ENCODE measurements at regions not wholly inside any gene's neighbourhood (a gene's known extent, or its start where the extent isn't known, plus 50 kb on each side); places are given as distances from the start of the nearest gene placed in this dataset.

DNA sequence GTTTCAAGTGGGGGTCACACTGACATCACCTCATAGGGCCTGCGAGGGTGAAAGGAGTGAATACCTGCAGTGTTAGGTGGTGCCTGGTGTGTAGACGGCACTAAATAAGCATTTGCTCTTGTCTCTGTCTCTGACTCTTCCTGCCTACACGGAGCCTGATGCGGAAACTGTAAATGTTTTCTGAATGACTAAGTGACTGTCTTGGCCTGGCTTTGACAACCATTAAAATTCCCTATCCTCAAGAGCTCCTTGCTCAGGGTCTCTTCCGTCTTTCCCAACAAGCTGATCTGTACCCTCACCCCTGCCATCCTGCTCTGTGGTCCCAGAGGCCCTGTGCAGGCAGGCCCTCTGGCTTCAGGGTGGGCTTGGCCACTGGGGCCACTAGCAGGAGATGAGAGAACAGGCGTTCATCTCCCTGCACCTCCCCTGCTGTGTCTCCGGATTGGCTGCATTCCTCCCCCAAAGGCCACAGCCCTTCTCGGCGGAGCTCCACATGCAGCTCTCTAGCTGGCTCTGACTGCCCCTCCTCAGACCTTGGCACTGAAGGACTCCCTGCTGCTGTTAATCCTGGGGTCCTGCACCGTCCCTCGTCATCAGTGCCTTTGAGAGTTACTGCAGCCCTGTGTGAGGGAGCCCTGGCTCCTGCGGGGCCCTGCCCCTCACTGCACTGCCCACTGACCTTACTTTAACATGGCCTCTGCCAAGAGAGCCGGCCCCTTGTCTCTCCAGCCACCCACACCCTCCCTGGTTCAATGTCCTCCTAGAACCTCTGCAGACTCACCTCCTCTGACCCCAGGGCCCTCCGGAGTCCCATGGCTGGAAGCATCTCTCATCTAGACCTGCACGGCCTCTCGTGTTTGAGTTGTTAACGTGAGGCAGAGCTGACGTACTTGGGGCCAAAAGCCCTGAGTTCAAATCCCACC lies 211.1 kb downstream of the MATN1 start:
- Histone ChIP-seq H3K27me3 (no peaks in the 10 kb centered on the region), H3K4me3 (no peak overlapping the region), H3K4me1 (no peaks in the 10 kb centered on the region), H3K36me3 (no peaks in the 10 kb centered on the region), H3K27ac (no peak overlapping the region), H3K9me3 (no peaks in the 10 kb centered on the region)
- DNase-seq = no peak
- 49 to 63% methylated on average over 15 to 18 of the region's 18 CpGs for WGBS, 2 donors
- ATAC-seq (ENCODE audit: low FRiP score in 2 of 2) = no peak
- TF ChIP-seq EP300 (IDR thresholded peaks at IDR 0.05) = no peak
- TF ChIP-seq, protein P1, sequence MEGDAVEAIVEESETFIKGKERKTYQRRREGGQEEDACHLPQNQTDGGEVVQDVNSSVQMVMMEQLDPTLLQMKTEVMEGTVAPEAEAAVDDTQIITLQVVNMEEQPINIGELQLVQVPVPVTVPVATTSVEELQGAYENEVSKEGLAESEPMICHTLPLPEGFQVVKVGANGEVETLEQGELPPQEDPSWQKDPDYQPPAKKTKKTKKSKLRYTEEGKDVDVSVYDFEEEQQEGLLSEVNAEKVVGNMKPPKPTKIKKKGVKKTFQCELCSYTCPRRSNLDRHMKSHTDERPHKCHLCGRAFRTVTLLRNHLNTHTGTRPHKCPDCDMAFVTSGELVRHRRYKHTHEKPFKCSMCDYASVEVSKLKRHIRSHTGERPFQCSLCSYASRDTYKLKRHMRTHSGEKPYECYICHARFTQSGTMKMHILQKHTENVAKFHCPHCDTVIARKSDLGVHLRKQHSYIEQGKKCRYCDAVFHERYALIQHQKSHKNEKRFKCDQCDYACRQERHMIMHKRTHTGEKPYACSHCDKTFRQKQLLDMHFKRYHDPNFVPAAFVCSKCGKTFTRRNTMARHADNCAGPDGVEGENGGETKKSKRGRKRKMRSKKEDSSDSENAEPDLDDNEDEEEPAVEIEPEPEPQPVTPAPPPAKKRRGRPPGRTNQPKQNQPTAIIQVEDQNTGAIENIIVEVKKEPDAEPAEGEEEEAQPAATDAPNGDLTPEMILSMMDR (IDR thresholded peaks at IDR 0.05) = no peak

DNA sequence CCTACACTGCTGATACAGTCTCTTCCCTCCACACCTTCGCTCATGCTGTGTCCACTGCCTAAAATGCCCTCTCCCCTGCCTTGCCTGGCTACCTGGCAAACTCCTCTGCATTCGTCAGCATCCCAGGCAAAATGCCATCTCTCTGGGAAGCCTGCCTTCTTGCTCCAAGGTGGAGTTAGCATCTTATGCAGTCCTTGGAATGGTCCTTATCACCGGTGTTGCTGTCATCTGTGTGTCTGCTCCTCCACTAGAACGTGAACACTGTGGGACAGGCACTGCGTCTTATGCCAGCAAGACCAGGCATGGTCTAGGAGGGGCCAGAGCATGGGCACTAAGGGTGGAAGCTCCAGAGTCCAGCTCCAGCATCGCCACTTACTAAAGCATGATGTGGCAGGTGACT lies 211.8 kb downstream of the MATN1 start:
- no peak for ATAC-seq (ENCODE audit: low FRiP score in 2 of 2)

DNA sequence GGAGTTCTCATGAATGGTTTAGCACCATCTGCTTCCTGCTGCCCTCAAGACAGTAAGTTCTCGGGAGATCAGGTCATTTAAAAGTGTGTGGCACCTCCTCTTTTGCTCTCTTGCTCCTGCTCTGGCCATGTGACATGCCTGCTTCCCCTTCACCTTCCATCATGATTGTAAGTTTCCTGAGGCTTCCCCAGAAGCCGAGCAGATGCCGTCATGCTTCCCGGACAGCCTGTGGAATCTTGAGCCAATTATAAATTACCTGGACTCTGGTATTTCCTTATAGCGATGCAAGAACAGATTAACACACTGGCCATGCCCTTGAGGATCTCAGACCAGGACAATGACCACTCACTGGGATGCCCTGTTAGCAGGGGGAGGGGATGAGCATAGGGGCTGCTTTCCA lies 212.3 kb downstream of the MATN1 start:
- no peaks in the 10 kb centered on the region for H3K27me3 ChIP-seq
- no peaks in the 10 kb centered on the region for H3K4me1 ChIP-seq
- H3K9me3 ChIP-seq = no peaks in the 10 kb centered on the region
- H3K27ac ChIP-seq = no peak overlapping the region
- TF ChIP-seq POLR2A (IDR thresholded peaks at IDR 0.05) (no peak), EP300 (IDR thresholded peaks at IDR 0.05) (no peak), POLR2AphosphoS5 (IDR thresholded peaks at IDR 0.05) (no peak)
- TF ChIP-seq, protein P1 (IDR thresholded peaks at IDR 0.05) = no peak
- WGBS, 2 donors = 73 to 81% methylated on average over 5 of the region's 5 CpGs
- H3K4me3 ChIP-seq = no peak overlapping the region
- DNase-seq (no peak), ATAC-seq (ENCODE audit: low FRiP score in 2 of 2) (no peak)
- H3K36me3 ChIP-seq = no peaks in the 10 kb centered on the region

More for the DNA sequence above, 211.8 kb downstream of the MATN1 start:
- 75 to 79% methylated on average over 6 of the region's 6 CpGs for WGBS, 2 donors
- DNase-seq = no peak
- Histone ChIP-seq H3K36me3 (no peaks in the 10 kb centered on the region), H3K27me3 (no peaks in the 10 kb centered on the region), H3K4me1 (no peaks in the 10 kb centered on the region), H3K9me3 (no peaks in the 10 kb centered on the region), H3K27ac (no peak overlapping the region), H3K4me3 (no peak overlapping the region)
- TF ChIP-seq POLR2A (IDR thresholded peaks at IDR 0.05) (no peak), POLR2AphosphoS5 (IDR thresholded peaks at IDR 0.05) (no peak), EP300 (IDR thresholded peaks at IDR 0.05) (no peak)
- TF ChIP-seq, protein P1 (IDR thresholded peaks at IDR 0.05) = no peak

DNA sequence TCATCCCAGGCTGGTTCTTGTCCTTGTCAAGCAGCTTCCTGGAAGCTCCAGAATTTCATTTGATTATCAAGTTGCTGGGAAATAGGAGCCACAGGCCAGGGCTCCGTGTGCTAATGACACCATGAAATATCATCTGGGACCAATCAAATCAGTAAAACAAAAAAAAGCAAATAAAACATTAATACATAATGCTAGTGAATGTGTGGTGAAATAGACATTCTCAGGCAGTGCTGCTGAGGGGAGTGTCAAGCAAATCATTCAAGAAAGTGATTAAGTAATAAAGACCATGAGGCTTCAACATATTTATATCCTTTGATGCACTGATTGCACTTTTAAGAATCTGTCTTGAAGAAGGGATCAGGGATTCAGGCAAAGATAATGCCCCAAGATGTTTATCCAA lies 213.7 kb downstream of the MATN1 start:
- Histone ChIP-seq H3K27me3 (no peaks in the 10 kb centered on the region), H3K36me3 (no peaks in the 10 kb centered on the region), H3K4me1 (no peaks in the 10 kb centered on the region), H3K27ac (no peak overlapping the region), H3K4me3 (no peak overlapping the region), H3K9me3 (no peaks in the 10 kb centered on the region)
- DNase-seq (no peak), ATAC-seq (ENCODE audit: low FRiP score in 2 of 2) (no peak)
- WGBS, 2 donors = 24 to 42% methylated on average over 1 of the region's 1 CpG
- TF ChIP-seq POLR2AphosphoS5 (IDR thresholded peaks at IDR 0.05) = no peak

DNA sequence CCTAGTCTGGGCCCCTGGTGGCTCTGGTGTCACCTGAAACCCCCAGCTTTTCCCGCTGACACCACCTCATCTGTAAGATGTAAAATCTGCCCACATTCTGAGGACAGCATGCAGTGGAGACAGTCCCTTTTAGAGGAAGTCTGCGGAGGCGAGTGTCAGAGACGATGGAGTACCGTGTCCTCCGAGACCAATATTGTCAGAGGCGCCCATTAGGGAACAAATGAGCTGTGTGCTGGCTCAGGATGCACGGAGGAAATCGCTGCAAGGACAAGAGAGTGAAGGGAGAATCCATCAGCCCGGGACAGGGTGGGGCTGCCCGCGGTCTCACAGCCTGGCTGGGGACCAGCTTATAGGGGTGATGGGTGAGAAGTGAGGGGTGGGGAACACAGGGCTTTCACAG lies 214.8 kb downstream of the MATN1 start:
- TF ChIP-seq POLR2AphosphoS5 (IDR thresholded peaks at IDR 0.05) = no peak
- TF ChIP-seq POLR2A (IDR thresholded peaks at IDR 0.05) = no peak
- TF ChIP-seq, protein P1 (IDR thresholded peaks at IDR 0.05) = no peak
- no peak for TF ChIP-seq EP300 (IDR thresholded peaks at IDR 0.05)
- 53 to 60% methylated on average over 12 of the region's 12 CpGs for WGBS, 2 donors
- no peak for DNase-seq

More for the DNA sequence above, 214.8 kb downstream of the MATN1 start:
- Histone ChIP-seq H3K36me3 (no peaks in the 10 kb centered on the region), H3K27me3 (no peaks in the 10 kb centered on the region), H3K4me1 (no peaks in the 10 kb centered on the region), H3K4me3 (no peak overlapping the region), H3K9me3 (no peaks in the 10 kb centered on the region), H3K27ac (no peak overlapping the region)
- ATAC-seq (ENCODE audit: low FRiP score in 2 of 2) = no peak

Measured in upper lobe of left lung (tissue), 6 donors.